HCT116 (cell line): ENCODE measurements at regions not wholly inside any gene's neighbourhood (a gene's known extent, or its start where the extent isn't known, plus 50 kb on each side); places are given as distances from the start of the nearest gene placed in this dataset.

Experiments used
- ATAC-seq: fragments of 200-7000 bp; cut with Tn5 transposase; 2 replicates; pipeline ENCODE4 v1.9.1; 2020; ENCODE audit warnings: mild to moderate bottlenecking, moderate library complexity
- BruUV-seq: library from RNA; stranded (reverse); fragments of 400-500 nt; replicated peaks from 2 replicates; lab custom pipeline; 2021; lab: Mats Ljungman, UMichigan
- CTCF ChIA-PET: fragments of 300-600 bp; sonication (Branson Sonifier 250); formaldehyde crosslinking; loops from one replicate; lab custom pipeline; 2021; ENCODE audit warnings: antibody characterized with exemption; lab: Charles Lee
- POLR2A ChIA-PET: fragments of 300-600, 350-600 bp; sonication (Branson Sonifier 250); formaldehyde crosslinking; loops from one replicate; lab custom pipeline; 2021; ENCODE audit warnings: antibody characterized with exemption; lab: Charles Lee
- RAD21 ChIA-PET, 2 experiments: fragments of 300-600 bp; sonication (Branson Sonifier 250); formaldehyde crosslinking; loops; one replicate each; lab custom pipeline; 2023; ENCODE audit warnings: low total read pairs in 2 of 2; ENCODE audit not compliant: uncharacterized antibody in 2 of 2, unreplicated experiment in 2 of 2, low non-redundant PET in 1 of 2; lab: Charles Lee
- DNase-seq: peaks from one replicate; pipeline ENCODE4 v3.0.0-alpha.2; 2010; ENCODE audit warnings: low read depth, low spot score
- H2AFZ ChIP-seq: fragments of 200-600 bp; shearing (Covaris generic), sonication (generic); 2 replicates; pipeline ENCODE4 v1.6.1; 2017; ENCODE audit warnings: low read depth, mixed run types, mixed read lengths, antibody characterized with exemption, low read length; ENCODE audit not compliant: poor library complexity, severe bottlenecking
- H3K27ac ChIP-seq: 2 replicates; pipeline ENCODE4 v1.5.1; 2012; ENCODE audit warnings: low read depth, low read length
- H3K27me3 ChIP-seq: fragments of 200-600 bp; sonication (generic); 2 replicates; pipeline ENCODE4 v1.6.1; 2016; ENCODE audit warnings: mixed run types, low read length, mixed read lengths; ENCODE audit not compliant: insufficient read depth
- H3K36me3 ChIP-seq, 2 experiments: fragments of 200-500 bp in 1 of 2; fragments of 200-600 bp in 1 of 2; sonication (Bioruptor generic) in 1 of 2; sonication (generic) in 1 of 2; 2 replicates each; pipeline versions ENCODE4 v1.5.1 to v1.6.1; 2014 to 2016; ENCODE audit warnings: low read length in 2 of 2, inconsistent platforms in 1 of 2, mixed read lengths in 1 of 2, mixed run types in 1 of 2; ENCODE audit not compliant: insufficient read depth in 2 of 2, control insufficient read depth in 1 of 2
- H3K4me1 ChIP-seq, 2 experiments: fragments of 200-600 bp in 1 of 2; sonication (generic) in 1 of 2; 2 replicates each; pipeline versions ENCODE4 v1.5.1 to v1.6.1; 2012 to 2017; ENCODE audit warnings: low read length in 2 of 2, inconsistent platforms in 1 of 2, mild to moderate bottlenecking in 1 of 2, mixed read lengths in 1 of 2, mixed run types in 1 of 2, moderate library complexity in 1 of 2; ENCODE audit not compliant: insufficient read depth in 2 of 2, control insufficient read depth in 1 of 2
- H3K4me2 ChIP-seq: fragments of 200-600 bp; sonication (generic); 2 replicates; pipeline ENCODE4 v1.6.1; 2017; ENCODE audit warnings: mixed run types, low read length, mixed read lengths
- H3K4me3 ChIP-seq, 2 experiments: fragments of 200-600 bp in 1 of 2; sonication (generic) in 1 of 2; replicated peaks in 1 of 2; 2 replicates each; pipeline ENCODE4 v1.5.1; 2011 to 2016; ENCODE audit warnings: low read length in 2 of 2, control low read depth in 1 of 2, low read depth in 1 of 2, mild to moderate bottlenecking in 1 of 2, mixed read lengths in 1 of 2, mixed run types in 1 of 2
- H3K79me2 ChIP-seq: fragments of 200-600 bp; sonication (generic); 2 replicates; pipeline ENCODE4 v1.6.1; 2017; ENCODE audit warnings: mild to moderate bottlenecking, mixed run types, low read length, moderate library complexity, mixed read lengths; ENCODE audit not compliant: insufficient read depth
- H3K9ac ChIP-seq: fragments of 200-600 bp; sonication (generic); 2 replicates; pipeline ENCODE4 v1.6.1; 2016; ENCODE audit warnings: low read length, mixed read lengths
- H3K9me2 ChIP-seq: fragments of 200-600 bp; sonication (generic), shearing (Covaris generic); 2 replicates; pipeline ENCODE4 v1.6.1; 2017; ENCODE audit warnings: mixed run types, mild to moderate bottlenecking, moderate library complexity; ENCODE audit not compliant: insufficient read depth
- H3K9me3 ChIP-seq, 2 experiments: fragments of 200-500 bp in 1 of 2; fragments of 200-600 bp in 1 of 2; sonication (Bioruptor generic) in 1 of 2; sonication (generic) in 1 of 2; 2 replicates each; pipeline ENCODE4 v1.6.1; 2014 to 2017; ENCODE audit warnings: low read length in 2 of 2, mixed read lengths in 2 of 2, inconsistent platforms in 1 of 2, low read depth in 1 of 2, mild to moderate bottlenecking in 1 of 2, mixed run types in 1 of 2, moderate library complexity in 1 of 2; ENCODE audit not compliant: control insufficient read depth in 1 of 2, insufficient read depth in 1 of 2
- H4K20me1 ChIP-seq: fragments of 200-600 bp; sonication (generic), shearing (Covaris generic); 2 replicates; pipeline ENCODE4 v1.6.1; 2017; ENCODE audit warnings: mixed run types, mild to moderate bottlenecking, moderate library complexity; ENCODE audit not compliant: insufficient read depth
- CBX3 ChIP-seq: IDR thresholded peaks from 2 replicates; pipeline ENCODE4 v1.6.1; 2012; ENCODE audit warnings: low read depth
- EGR1 ChIP-seq: IDR thresholded peaks from 2 replicates; pipeline ENCODE4 v1.6.1; 2012; ENCODE audit warnings: low read depth
- ELF1 ChIP-seq: IDR thresholded peaks from 2 replicates; pipeline ENCODE4 v1.6.1; 2012; ENCODE audit warnings: low read depth, borderline replicate concordance
- FOSL1 ChIP-seq: IDR thresholded peaks from 2 replicates; pipeline ENCODE4 v1.6.1; 2012; ENCODE audit warnings: low read depth
- JUND ChIP-seq: IDR thresholded peaks from 2 replicates; pipeline ENCODE4 v1.6.1; 2012
- POLR2A ChIP-seq: IDR thresholded peaks from 2 replicates; pipeline ENCODE4 v1.7.0; 2011; ENCODE audit warnings: borderline replicate concordance; ENCODE audit not compliant: insufficient read depth, insufficient read length; ENCODE audit errors: extremely low read depth
- RAD21 ChIP-seq: IDR thresholded peaks from 2 replicates; pipeline ENCODE4 v1.6.1; 2012; ENCODE audit warnings: low read depth, mild to moderate bottlenecking
- SIN3A ChIP-seq: IDR thresholded peaks from 2 replicates; pipeline ENCODE4 v1.6.1; 2012; ENCODE audit warnings: low read depth
- SRF ChIP-seq: IDR thresholded peaks from 2 replicates; pipeline ENCODE4 v1.6.1; 2012; ENCODE audit warnings: low read depth
- YY1 ChIP-seq: IDR thresholded peaks from 2 replicates; pipeline ENCODE4 v1.6.1; 2011; ENCODE audit warnings: low read length, low read depth, moderate library complexity, mild to moderate bottlenecking; ENCODE audit not compliant: insufficient replicate concordance; ENCODE audit errors: extremely low read depth
- ZBTB33 ChIP-seq: IDR thresholded peaks from 2 replicates; pipeline ENCODE4 v1.6.1; 2011; ENCODE audit warnings: mild to moderate bottlenecking, low read length, moderate library complexity; ENCODE audit not compliant: insufficient replicate concordance; ENCODE audit errors: extremely low read depth
- ZFX ChIP-seq: fragments of 450-650 bp; IDR thresholded peaks from 2 replicates; pipeline ENCODE4 v1.6.1; 2017
- ZNF274 ChIP-seq: fragments of 200-500 bp; sonication (Bioruptor generic); IDR thresholded peaks from 2 replicates; pipeline ENCODE4 v1.6.1; 2014; ENCODE audit warnings: mild to moderate bottlenecking, low read depth, low read length, inconsistent platforms
- intact Hi-C: fragments of 100-400 bp; cut with micrococcal nuclease; formaldehyde crosslinking; loops from 2 replicates; pipeline ENCODE4 v1.10.0; 2022
- TF ChIP-seq, protein P1 (sequence below): IDR thresholded peaks from 2 replicates; pipeline ENCODE4 v1.6.1; 2012

DNA sequence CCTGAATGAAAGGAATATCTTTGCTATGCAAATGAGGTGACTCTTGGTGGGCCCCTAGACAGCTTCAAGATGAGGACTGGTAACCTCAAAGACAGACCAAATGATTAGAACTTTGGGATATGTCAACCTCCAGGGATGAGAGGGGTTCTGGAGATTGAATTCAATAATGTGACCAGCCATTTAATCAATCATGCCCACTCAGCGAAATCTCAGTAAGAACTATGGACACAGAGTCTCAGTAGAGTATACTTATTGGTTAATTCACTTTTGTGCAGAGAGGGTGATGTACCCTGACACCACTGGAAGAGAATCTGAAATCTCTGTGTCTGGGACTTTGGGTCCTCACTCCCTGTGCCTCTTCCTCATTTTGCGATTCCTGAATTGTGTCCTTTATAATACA, 662.8 kb downstream of the OLFM4 start:
- Histone ChIP-seq H2AFZ (no peak overlapping the region), H3K36me3 (no peaks in the 10 kb centered on the region), H3K9me2 (no peaks in the 10 kb centered on the region), H3K27ac (no peak overlapping the region), H3K9ac (no peak overlapping the region), H3K79me2 (no peaks in the 10 kb centered on the region), H3K4me3 (no peak overlapping the region), H3K4me1 (no peaks in the 10 kb centered on the region)
- no peak for ATAC-seq
- ChIA-PET RAD21 (no interaction called here), CTCF (no interaction called here)
- intact Hi-C loops, result no loop called here
- TF ChIP-seq, protein P1, sequence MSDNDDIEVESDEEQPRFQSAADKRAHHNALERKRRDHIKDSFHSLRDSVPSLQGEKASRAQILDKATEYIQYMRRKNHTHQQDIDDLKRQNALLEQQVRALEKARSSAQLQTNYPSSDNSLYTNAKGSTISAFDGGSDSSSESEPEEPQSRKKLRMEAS, result no peak
- no peak for TF ChIP-seq RAD21
- TF ChIP-seq SIN3A, result no peak
- no peak for TF ChIP-seq ELF1
- TF ChIP-seq ZNF274, result no peak
- TF ChIP-seq SRF, result no peak
- TF ChIP-seq EGR1, result no peak
- TF ChIP-seq JUND, result no peak
- no peak for TF ChIP-seq CBX3
- TF ChIP-seq ZFX, result no peak
- TF ChIP-seq POLR2A, result no peak
- no peak for TF ChIP-seq FOSL1
- no peak for TF ChIP-seq YY1
- no peak for TF ChIP-seq ZBTB33
- TF ChIP-seq, all 23 proteins: peak for 0
- no peak for DNase-seq
- Histone ChIP-seq H3K27me3 (no peaks in the 10 kb centered on the region), H4K20me1 (no peaks in the 10 kb centered on the region), H3K9me3 (peaks cover 25 to 41% of the 10 kb centered on the region in 2 experiments; a peak in 3 of 4 replicates), H3K4me2 (no peak overlapping the region)
- POLR2A ChIA-PET, result no interaction called here
- no TSS peak for BruUV-seq
